K562 (cell line): ENCODE measurements at regions not wholly inside any gene's neighbourhood (a gene's known extent, or its start where the extent isn't known, plus 50 kb on each side); places are given as distances from the start of the nearest gene placed in this dataset.

Experiments
- CTCF ChIP-seq, 3 experiments: IDR thresholded peaks in 2 of 3; conservative IDR thresholded peaks in 1 of 3; 2 replicates each; pipeline ENCODE4 v1.5.1; 2011 to 2012; ENCODE audit warnings: low read length in 3 of 3, mild to moderate bottlenecking in 3 of 3, control low read depth in 2 of 3, improper control_type of control experiment in 1 of 3, inconsistent platforms in 1 of 3, low read depth in 1 of 3, mixed read lengths in 1 of 3, moderate library complexity in 1 of 3; ENCODE audit not compliant: insufficient read depth in 2 of 3
- RHOXF2B ChIP-seq: fragments of 250-450 bp; sonication (Bioruptor Pico); conservative IDR thresholded peaks from 2 replicates; pipeline ENCODE4 v1.5.1; 2021

DNA sequence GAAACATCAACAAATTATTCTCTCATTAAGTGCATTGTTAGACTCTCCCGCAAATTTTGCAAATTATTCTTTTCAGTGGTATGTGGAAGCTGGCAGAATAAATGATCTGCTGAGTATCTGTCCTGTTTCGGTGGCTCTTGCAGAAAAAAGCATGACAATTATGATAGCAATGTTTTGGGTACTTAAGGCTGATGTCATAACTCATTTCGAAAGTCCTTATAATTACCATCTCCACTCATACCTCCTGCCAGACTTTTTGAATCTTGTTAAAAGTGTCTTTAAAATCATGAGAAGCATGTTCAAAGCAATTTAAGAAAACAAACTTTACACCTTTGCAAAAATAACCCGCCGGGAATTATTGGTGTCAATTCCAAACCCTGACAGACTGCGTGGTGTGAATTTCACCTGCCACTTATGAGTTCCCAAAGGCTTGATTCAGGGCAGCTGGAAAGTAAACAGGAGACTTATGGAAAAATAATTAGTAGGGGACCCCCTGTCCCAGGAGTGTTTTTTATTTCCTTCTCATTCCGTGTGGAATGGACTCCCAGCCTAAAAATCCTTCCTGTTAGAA, 87.6 kb upstream of the E2F3 start:
- TF ChIP-seq RHOXF2B (CRISPR knock-in tag) (no peak), CTCF (IDR thresholded peaks at IDR 0.05 in 2 of 3, conservative IDR thresholded peaks at IDR 0.05 in 1 of 3; ENCODE audit: insufficient read depth in 2 of 3, low read depth in 1 of 3, low read length in 3 of 3) (no peak)
